ENCODE measurements at regions not wholly inside any gene's neighbourhood (a gene's known extent, or its start where the extent isn't known, plus 50 kb on each side); places are given as distances from the start of the nearest gene placed in this dataset.

DNA sequence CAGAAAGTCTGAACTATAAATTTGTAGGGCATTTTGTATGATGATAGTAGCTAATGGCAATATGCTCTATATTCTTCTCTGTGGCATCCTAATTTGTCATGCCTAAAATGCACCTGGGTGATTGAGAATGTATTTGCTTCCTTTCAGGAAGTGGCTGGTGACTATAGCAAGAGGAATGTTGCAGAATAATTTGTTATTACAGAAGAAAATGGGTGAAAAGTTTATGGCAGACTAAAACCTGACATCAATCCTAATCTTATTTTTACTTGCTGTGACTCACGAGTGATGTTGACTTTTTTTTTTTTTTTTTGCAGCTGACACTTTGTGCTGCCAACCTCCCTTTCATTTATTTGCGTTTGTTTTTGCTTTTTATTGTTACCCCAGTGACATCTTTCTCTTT, 141.1 kb downstream of the MSL3 start:
- TF ChIP-seq, protein P1, sequence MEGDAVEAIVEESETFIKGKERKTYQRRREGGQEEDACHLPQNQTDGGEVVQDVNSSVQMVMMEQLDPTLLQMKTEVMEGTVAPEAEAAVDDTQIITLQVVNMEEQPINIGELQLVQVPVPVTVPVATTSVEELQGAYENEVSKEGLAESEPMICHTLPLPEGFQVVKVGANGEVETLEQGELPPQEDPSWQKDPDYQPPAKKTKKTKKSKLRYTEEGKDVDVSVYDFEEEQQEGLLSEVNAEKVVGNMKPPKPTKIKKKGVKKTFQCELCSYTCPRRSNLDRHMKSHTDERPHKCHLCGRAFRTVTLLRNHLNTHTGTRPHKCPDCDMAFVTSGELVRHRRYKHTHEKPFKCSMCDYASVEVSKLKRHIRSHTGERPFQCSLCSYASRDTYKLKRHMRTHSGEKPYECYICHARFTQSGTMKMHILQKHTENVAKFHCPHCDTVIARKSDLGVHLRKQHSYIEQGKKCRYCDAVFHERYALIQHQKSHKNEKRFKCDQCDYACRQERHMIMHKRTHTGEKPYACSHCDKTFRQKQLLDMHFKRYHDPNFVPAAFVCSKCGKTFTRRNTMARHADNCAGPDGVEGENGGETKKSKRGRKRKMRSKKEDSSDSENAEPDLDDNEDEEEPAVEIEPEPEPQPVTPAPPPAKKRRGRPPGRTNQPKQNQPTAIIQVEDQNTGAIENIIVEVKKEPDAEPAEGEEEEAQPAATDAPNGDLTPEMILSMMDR (IDR thresholded peaks at IDR 0.05; ENCODE audit: extremely low read depth in 1 of 2, insufficient read depth in 1 of 2, low read depth in 1 of 2, low read length in 2 of 2): no peak
- TF ChIP-seq POLR2AphosphoS5 (IDR thresholded peaks at IDR 0.05; ENCODE audit: insufficient read depth, low read depth, low read length): peak; percentile 45
- TF ChIP-seq GATA2 (IDR thresholded peaks at IDR 0.05; ENCODE audit: insufficient read depth, insufficient read length, low read depth, low read length): peak; percentile 20
- TF ChIP-seq MYC (IDR thresholded peaks at IDR 0.05; ENCODE audit: low read depth, low read length): no peak
- no peak for TF ChIP-seq EZH2 (IDR thresholded peaks at IDR 0.05; ENCODE audit: borderline replicate concordance, low read depth, low read length, severe bottlenecking)
- TF ChIP-seq, protein P2, sequence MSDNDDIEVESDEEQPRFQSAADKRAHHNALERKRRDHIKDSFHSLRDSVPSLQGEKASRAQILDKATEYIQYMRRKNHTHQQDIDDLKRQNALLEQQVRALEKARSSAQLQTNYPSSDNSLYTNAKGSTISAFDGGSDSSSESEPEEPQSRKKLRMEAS (IDR thresholded peaks at IDR 0.05; ENCODE audit: insufficient read depth, insufficient read length): no peak
- no peak for TF ChIP-seq POLR2A (IDR thresholded peaks at IDR 0.05; ENCODE audit: low read depth, low read length)
- peak; percentile 69 for TF ChIP-seq JUN (IDR thresholded peaks at IDR 0.05; ENCODE audit: borderline replicate concordance, insufficient read depth, insufficient read length, low read depth)
